ENCODE measurements at regions not wholly inside any gene's neighbourhood (a gene's known extent, or its start where the extent isn't known, plus 50 kb on each side); places are given as distances from the start of the nearest gene placed in this dataset.

DNA sequence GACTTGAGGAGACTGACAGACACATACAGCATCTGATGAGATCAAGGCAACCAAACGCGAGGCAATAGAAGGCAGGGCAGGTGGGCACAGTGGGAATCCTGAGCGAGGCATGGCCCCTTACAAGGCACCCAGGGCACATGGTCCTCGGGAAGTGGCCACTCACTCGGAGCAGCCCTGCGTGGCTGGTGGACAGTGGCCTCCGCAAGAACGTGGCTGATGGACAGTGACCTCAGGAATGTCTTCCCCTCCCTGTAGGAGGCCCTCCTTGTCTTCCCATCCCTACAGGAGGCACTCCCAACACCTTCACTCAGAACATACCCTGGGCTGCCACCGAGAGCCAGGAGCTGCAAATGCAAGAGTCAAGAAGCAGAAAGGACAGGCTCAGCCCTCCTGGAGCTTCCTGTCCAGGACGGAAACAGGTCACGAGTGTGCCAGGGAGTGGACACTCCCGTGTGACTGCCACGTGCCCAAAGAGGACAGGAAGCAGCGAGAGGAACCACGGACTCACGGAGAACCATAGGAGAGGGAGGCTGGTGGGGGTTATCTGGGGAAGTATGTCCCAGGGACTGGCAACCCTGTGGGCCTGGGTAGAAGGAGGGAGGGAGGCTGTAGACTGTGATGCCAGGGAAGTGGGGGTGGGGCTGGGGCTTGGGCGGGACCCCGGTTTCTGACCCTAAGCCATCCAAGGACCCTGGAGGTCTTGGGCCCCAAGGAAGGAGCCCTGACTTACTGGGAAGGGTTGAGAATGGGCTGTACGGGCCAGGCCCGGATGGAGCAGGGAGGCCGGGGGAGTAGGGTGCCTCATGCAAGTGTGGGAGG is 321.9 kb upstream of the IRX4 start:
- ATAC-seq (peak; percentile 37), DNase-seq (ENCODE audit: low spot score in 2 of 2) (no peak)
- H3K4me3 Mint-ChIP-seq, result no peak overlapping the region
- no peaks in the 10 kb centered on the region for H3K9me3 Mint-ChIP-seq
- H3K4me1 Mint-ChIP-seq, result no peaks in the 10 kb centered on the region
- H3K27ac Mint-ChIP-seq, result no peak overlapping the region
- H3K36me3 Mint-ChIP-seq, result no peaks in the 10 kb centered on the region

DNA sequence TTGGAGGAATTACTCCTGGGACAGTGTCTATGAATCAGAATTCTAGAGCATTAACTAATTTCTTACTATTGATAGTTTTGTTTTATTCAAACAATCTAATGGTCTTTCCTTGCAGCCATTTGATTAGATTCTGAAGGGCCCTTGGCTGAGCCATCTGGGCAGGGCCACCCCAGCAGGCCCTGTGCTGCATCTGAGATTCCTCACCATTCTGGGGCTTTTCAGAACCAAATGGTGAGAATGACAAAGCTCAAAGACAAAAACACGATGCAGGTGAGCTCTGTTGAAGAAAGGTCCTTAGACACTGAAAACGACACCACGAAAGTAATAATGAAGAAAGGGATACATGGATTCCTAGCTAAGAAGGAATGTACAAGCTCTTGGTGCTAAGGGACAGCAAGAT is 321.0 kb upstream of the IRX4 start:
- no peak for ATAC-seq
- no peaks in the 10 kb centered on the region for H3K36me3 Mint-ChIP-seq

GRCh38 chr5:2201832-2202231 is 319.1 kb upstream of the IRX4 start:
- Mint-ChIP-seq H3K36me3 (no peaks in the 10 kb centered on the region), H3K27ac (no peak overlapping the region), H3K9me3 (peaks cover 3% of the 10 kb centered on the region), H3K4me3 (no peak overlapping the region), H3K4me1 (no peaks in the 10 kb centered on the region)
- ATAC-seq (no peak), DNase-seq (ENCODE audit: low spot score in 2 of 2) (no peak)

More for the DNA sequence above, 321.0 kb upstream of the IRX4 start:
- H3K9me3 Mint-ChIP-seq, result no peaks in the 10 kb centered on the region
- no peak overlapping the region for H3K4me3 Mint-ChIP-seq
- no peak for DNase-seq (ENCODE audit: low spot score in 2 of 2)
- no peak overlapping the region for H3K27ac Mint-ChIP-seq
- H3K4me1 Mint-ChIP-seq, result no peaks in the 10 kb centered on the region

- H3K9me3 Mint-ChIP-seq, result peaks cover 3% of the 10 kb centered on the region
- H3K27ac Mint-ChIP-seq, result no peak overlapping the region
- no peak overlapping the region for H3K4me3 Mint-ChIP-seq
- ATAC-seq (no peak), DNase-seq (ENCODE audit: low spot score in 2 of 2) (no peak)
- no peaks in the 10 kb centered on the region for H3K36me3 Mint-ChIP-seq
- no peaks in the 10 kb centered on the region for H3K4me1 Mint-ChIP-seq
These were observed 318.7 kb upstream of the IRX4 start for GRCh38 chr5:2201421-2201820.

- no peak overlapping the region for H3K27ac Mint-ChIP-seq
- peaks cover 3% of the 10 kb centered on the region for H3K9me3 Mint-ChIP-seq
- H3K4me1 Mint-ChIP-seq, result no peaks in the 10 kb centered on the region
- DNase-seq (ENCODE audit: low spot score in 2 of 2) (no peak), ATAC-seq (no peak)
- H3K4me3 Mint-ChIP-seq, result no peak overlapping the region
- no peaks in the 10 kb centered on the region for H3K36me3 Mint-ChIP-seq
These were observed 318.3 kb upstream of the IRX4 start for GRCh38 chr5:2201011-2201410.

DNA sequence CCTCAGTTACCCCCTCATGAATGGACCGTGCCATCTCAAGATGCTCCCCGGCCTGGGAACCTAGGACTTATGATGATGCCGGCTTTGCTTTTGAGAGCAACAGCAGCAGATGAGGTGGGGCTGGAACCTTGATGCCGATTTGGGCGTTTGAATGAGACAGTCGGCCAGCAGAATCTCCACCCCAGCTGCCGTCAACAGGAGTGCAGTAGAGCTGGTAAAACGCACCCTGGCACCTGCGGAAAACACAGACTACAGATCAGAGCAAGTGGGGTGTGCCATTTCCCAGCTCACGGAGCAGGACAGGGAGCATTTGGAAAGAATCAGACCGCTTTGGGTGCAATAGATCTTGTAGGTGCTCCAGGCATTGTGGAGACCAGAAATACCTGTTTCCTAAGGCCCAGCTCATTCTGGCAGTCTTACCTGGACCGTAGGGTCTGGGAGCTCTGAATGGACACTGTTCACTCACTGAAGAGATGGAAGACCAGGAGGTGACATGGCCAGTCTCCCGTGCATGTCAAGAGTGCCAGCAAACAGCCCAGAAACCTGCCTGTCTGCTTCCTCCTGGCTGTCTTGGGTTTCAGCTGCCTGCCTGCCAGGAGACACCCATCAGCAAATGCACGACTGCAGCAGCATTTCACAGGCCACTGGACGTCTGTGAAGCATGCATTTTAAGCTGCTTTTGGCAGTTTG is 317.7 kb upstream of the IRX4 start:
- H3K36me3 Mint-ChIP-seq, result no peaks in the 10 kb centered on the region
- no peak overlapping the region for H3K4me3 Mint-ChIP-seq
- H3K27ac Mint-ChIP-seq, result no peak overlapping the region
- no peak for DNase-seq (ENCODE audit: low spot score in 2 of 2)
- ATAC-seq, result no peak
- H3K4me1 Mint-ChIP-seq, result no peaks in the 10 kb centered on the region
- peaks cover 3% of the 10 kb centered on the region for H3K9me3 Mint-ChIP-seq

GRCh38 chr5:2199697-2200096 is 317.0 kb upstream of the IRX4 start:
- peaks cover 3% of the 10 kb centered on the region for H3K9me3 Mint-ChIP-seq

GRCh38 chr5:2196989-2197619 is 314.4 kb upstream of the IRX4 start:
- no peak overlapping the region for H3K27ac Mint-ChIP-seq
- H3K4me3 Mint-ChIP-seq, result no peak overlapping the region
- no peak for ATAC-seq
- H3K36me3 Mint-ChIP-seq, result no peaks in the 10 kb centered on the region
- no peaks in the 10 kb centered on the region for H3K4me1 Mint-ChIP-seq
- peaks cover 3% of the 10 kb centered on the region for H3K9me3 Mint-ChIP-seq
- DNase-seq (ENCODE audit: low spot score in 2 of 2), result no peak

More at GRCh38 chr5:2199697-2200096, 317.0 kb upstream of the IRX4 start:
- Mint-ChIP-seq H3K4me1 (no peaks in the 10 kb centered on the region), H3K27ac (no peak overlapping the region), H3K4me3 (no peak overlapping the region), H3K36me3 (no peaks in the 10 kb centered on the region)
- DNase-seq (ENCODE audit: low spot score in 2 of 2) (no peak), ATAC-seq (no peak)

- no peak for DNase-seq (ENCODE audit: low spot score in 2 of 2)
- Mint-ChIP-seq H3K4me1 (no peaks in the 10 kb centered on the region), H3K9me3 (peaks cover 3% of the 10 kb centered on the region), H3K36me3 (no peaks in the 10 kb centered on the region), H3K4me3 (no peak overlapping the region), H3K27ac (no peak overlapping the region)
- ATAC-seq, result no peak
These were observed 313.7 kb upstream of the IRX4 start for GRCh38 chr5:2196416-2196815.

- Mint-ChIP-seq H3K27ac (no peak overlapping the region), H3K4me1 (no peaks in the 10 kb centered on the region)
These were observed 312.2 kb upstream of the IRX4 start for GRCh38 chr5:2194949-2195348.

DNA sequence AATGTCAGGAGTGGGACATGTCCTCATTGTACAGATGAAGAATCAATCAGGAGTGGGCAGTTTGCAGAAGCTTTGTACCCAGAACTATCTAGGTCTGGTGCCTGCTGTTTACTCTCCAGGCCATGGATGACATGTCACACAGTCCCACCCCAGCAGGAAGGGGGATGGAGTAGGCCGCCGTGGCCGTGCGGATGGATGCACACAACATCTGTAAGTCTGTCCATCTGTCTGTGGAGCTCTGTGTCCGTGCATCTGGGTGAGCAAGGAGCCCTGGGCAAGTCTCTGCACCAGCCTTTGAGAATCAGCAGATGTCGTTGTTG is 311.5 kb upstream of the IRX4 start:
- no peak overlapping the region for H3K27ac Mint-ChIP-seq
- no peak for DNase-seq (ENCODE audit: low spot score in 2 of 2)
- no peak overlapping the region for H3K4me3 Mint-ChIP-seq
- ATAC-seq, result no peak
- H3K9me3 Mint-ChIP-seq, result peaks cover 3% of the 10 kb centered on the region
- H3K4me1 Mint-ChIP-seq, result no peaks in the 10 kb centered on the region
- H3K36me3 Mint-ChIP-seq, result no peaks in the 10 kb centered on the region

More at GRCh38 chr5:2194949-2195348, 312.2 kb upstream of the IRX4 start:
- ATAC-seq, result no peak
- Mint-ChIP-seq H3K9me3 (peaks cover 3% of the 10 kb centered on the region), H3K4me3 (no peak overlapping the region), H3K36me3 (no peaks in the 10 kb centered on the region)
- DNase-seq (ENCODE audit: low spot score in 2 of 2), result no peak

- DNase-seq (ENCODE audit: low spot score in 2 of 2) (no peak), ATAC-seq (no peak)
- Mint-ChIP-seq H3K4me3 (no peak overlapping the region), H3K27ac (no peak overlapping the region), H3K36me3 (no peaks in the 10 kb centered on the region), H3K9me3 (peaks cover 3% of the 10 kb centered on the region), H3K4me1 (no peaks in the 10 kb centered on the region)
These were observed 311.0 kb upstream of the IRX4 start for GRCh38 chr5:2193542-2194235.

- Mint-ChIP-seq H3K9me3 (peaks cover 3% of the 10 kb centered on the region), H3K27ac (no peak overlapping the region)
- ATAC-seq, result peak; percentile 14
These were observed 310.4 kb upstream of the IRX4 start for GRCh38 chr5:2193142-2193541.

GRCh38 chr5:2192496-2192895 is 309.8 kb upstream of the IRX4 start:
- ATAC-seq, result peak; percentile 8
- no peak for DNase-seq (ENCODE audit: low spot score in 2 of 2)
- H3K27ac Mint-ChIP-seq, result no peak overlapping the region
- no peaks in the 10 kb centered on the region for H3K4me1 Mint-ChIP-seq
- no peak overlapping the region for H3K4me3 Mint-ChIP-seq
- H3K9me3 Mint-ChIP-seq, result peaks cover 3% of the 10 kb centered on the region
- no peaks in the 10 kb centered on the region for H3K36me3 Mint-ChIP-seq

More at GRCh38 chr5:2193142-2193541, 310.4 kb upstream of the IRX4 start:
- Mint-ChIP-seq H3K36me3 (no peaks in the 10 kb centered on the region), H3K4me3 (no peak overlapping the region), H3K4me1 (no peaks in the 10 kb centered on the region)
- no peak for DNase-seq (ENCODE audit: low spot score in 2 of 2)

DNA sequence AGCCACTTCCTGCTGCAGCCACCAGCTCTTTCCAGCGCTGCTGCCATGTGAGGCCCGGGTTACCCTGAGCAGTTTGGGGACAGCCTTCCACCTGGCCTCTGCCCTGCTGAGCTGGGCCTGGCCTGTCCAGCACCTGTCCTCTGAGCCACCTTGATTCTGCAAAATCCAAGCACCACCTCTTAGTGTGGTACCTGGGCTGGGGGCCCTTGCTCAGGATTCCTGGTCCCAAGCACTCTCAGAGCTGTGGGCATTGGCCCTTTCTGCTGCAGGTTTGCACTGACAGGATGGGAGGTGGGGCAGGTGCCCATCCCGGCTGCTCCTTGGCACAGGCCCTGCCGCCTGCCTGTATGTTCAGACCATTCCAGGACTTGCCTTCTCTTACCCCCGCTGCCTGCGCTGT is 309.2 kb upstream of the IRX4 start:
- no peaks in the 10 kb centered on the region for H3K36me3 Mint-ChIP-seq
- H3K27ac Mint-ChIP-seq, result no peak overlapping the region
- no peak for DNase-seq (ENCODE audit: low spot score in 2 of 2)
- peaks cover under 1% of the 10 kb centered on the region for H3K9me3 Mint-ChIP-seq
- peak; percentile 23 for ATAC-seq
- no peaks in the 10 kb centered on the region for H3K4me1 Mint-ChIP-seq
- H3K4me3 Mint-ChIP-seq, result no peak overlapping the region
